Gastrocnemius medialis (tissue), 4 donors: ENCODE measurements at regions not wholly inside any gene's neighbourhood (a gene's known extent, or its start where the extent isn't known, plus 50 kb on each side); places are given as distances from the start of the nearest gene placed in this dataset.

Experiments
- CTCF ChIP-seq, 5 experiments: fragments of 450-650 bp in 3 of 5; fragments of 200-600 bp in 2 of 5; sonication (generic) in 2 of 5; IDR thresholded peaks in 4 of 5; conservative IDR thresholded peaks in 1 of 5; 1 replicate in 4 of 5; 2 replicates in 1 of 5; pipeline ENCODE4 v1.5.1; 2016 to 2019; ENCODE audit warnings: antibody characterized with exemption in 5 of 5, mild to moderate bottlenecking in 3 of 5, moderate library complexity in 3 of 5
- POLR2A ChIP-seq, 2 donors: fragments of 450-650 bp; IDR thresholded peaks; one replicate each; pipeline ENCODE4 v1.6.1; 2017; ENCODE audit warnings: antibody characterized with exemption in 2 of 2, mild to moderate bottlenecking in 2 of 2, moderate library complexity in 2 of 2

- no peak for TF ChIP-seq CTCF (IDR thresholded peaks at IDR 0.05 in 4 of 5, conservative IDR thresholded peaks at IDR 0.05 in 1 of 5)
- no peak for TF ChIP-seq POLR2A (IDR thresholded peaks at IDR 0.05)
Measured at GRCh38 chr3:153042088-153042487, 119.9 kb upstream of the RAP2B start.
